Caco-2 (cell line): ENCODE measurements at regions not wholly inside any gene's neighbourhood (a gene's known extent, or its start where the extent isn't known, plus 50 kb on each side); places are given as distances from the start of the nearest gene placed in this dataset.

Experiments used
- BruUV-seq: library from RNA; stranded (reverse); fragments of 400-500 nt; replicated peaks from 2 replicates; lab custom pipeline; 2021; lab: Mats Ljungman, UMichigan
- CTCF ChIA-PET: fragments of 300-600 bp; sonication (Branson Sonifier 250); formaldehyde crosslinking; loops from one replicate; lab custom pipeline; 2022; ENCODE audit warnings: antibody characterized with exemption; lab: Charles Lee
- POLR2A ChIA-PET: fragments of 300-600 bp; sonication (Branson Sonifier 250); formaldehyde crosslinking; loops from one replicate; lab custom pipeline; 2022; ENCODE audit warnings: antibody characterized with exemption; lab: Charles Lee
- DNase-seq, 2 experiments: peaks; one replicate each; pipeline versions ENCODE4 v3.0.0 to v3.0.0-alpha.2; 2020 to 2022
- H3K27me3 ChIP-seq: replicated peaks from 2 replicates; pipeline ENCODE4 v1.6.0; 2011; ENCODE audit warnings: low read length; ENCODE audit not compliant: control insufficient read depth, insufficient read depth
- H3K36me3 ChIP-seq: 2 replicates; pipeline ENCODE4 v1.5.1; 2011; ENCODE audit warnings: low read length; ENCODE audit not compliant: control insufficient read depth, insufficient read depth
- H3K4me1 ChIP-seq: fragments of 250-450 bp; sonication (Bioruptor Pico); 2 replicates; pipeline ENCODE4 v1.5.1; 2020; ENCODE audit warnings: mild to moderate bottlenecking
- H3K4me3 ChIP-seq: 2 replicates; pipeline ENCODE4 v1.5.1; 2011; ENCODE audit warnings: low read depth, mild to moderate bottlenecking, control low read depth, low read length
- H3K9me3 ChIP-seq: fragments of 250-450 bp; sonication (Bioruptor Pico); 2 replicates; pipeline ENCODE4 v1.5.1; 2020; ENCODE audit warnings: mild to moderate bottlenecking, moderate library complexity
- H3K27ac Mint-ChIP-seq: one replicate; pipeline ENCODE4 v1.8.0; 2022; ENCODE audit warnings: mixed read lengths; ENCODE audit not compliant: unreplicated experiment
- H3K27me3 Mint-ChIP-seq: one replicate; pipeline ENCODE4 v1.8.0; 2022; ENCODE audit warnings: mixed read lengths; ENCODE audit not compliant: insufficient read depth, unreplicated experiment
- H3K36me3 Mint-ChIP-seq: one replicate; pipeline ENCODE4 v1.8.0; 2022; ENCODE audit warnings: mild to moderate bottlenecking, mixed read lengths; ENCODE audit not compliant: insufficient read depth, unreplicated experiment
- H3K4me1 Mint-ChIP-seq: one replicate; pipeline ENCODE4 v1.8.0; 2022; ENCODE audit warnings: low read depth, mixed read lengths; ENCODE audit not compliant: unreplicated experiment
- H3K4me3 Mint-ChIP-seq: one replicate; pipeline ENCODE4 v1.8.0; 2022; ENCODE audit warnings: mild to moderate bottlenecking, moderate library complexity, mixed read lengths; ENCODE audit not compliant: unreplicated experiment
- H3K9me3 Mint-ChIP-seq: one replicate; pipeline ENCODE4 v1.8.0; 2022; ENCODE audit warnings: mixed read lengths; ENCODE audit not compliant: unreplicated experiment
- intact Hi-C: fragments of 100-400 bp; cut with micrococcal nuclease; formaldehyde crosslinking; loops from one replicate; pipeline ENCODE4 v1.10.0; 2022; ENCODE audit not compliant: unreplicated experiment
- TF ChIP-seq, protein P1 (sequence below), 2 experiments: fragments of 200-600 bp in 1 of 2; IDR thresholded peaks; 1 replicate in 1 of 2; 2 replicates in 1 of 2; pipeline versions ENCODE4 v1.5.1 to v1.8.0; 2011 to 2022; ENCODE audit warnings: antibody characterized with exemption in 1 of 2, control low read depth in 1 of 2, inconsistent platforms in 1 of 2, low read depth in 1 of 2, low read length in 1 of 2, mild to moderate bottlenecking in 1 of 2, moderate library complexity in 1 of 2; ENCODE audit not compliant: insufficient read depth in 1 of 2, severe bottlenecking in 1 of 2, unreplicated experiment in 1 of 2

DNA sequence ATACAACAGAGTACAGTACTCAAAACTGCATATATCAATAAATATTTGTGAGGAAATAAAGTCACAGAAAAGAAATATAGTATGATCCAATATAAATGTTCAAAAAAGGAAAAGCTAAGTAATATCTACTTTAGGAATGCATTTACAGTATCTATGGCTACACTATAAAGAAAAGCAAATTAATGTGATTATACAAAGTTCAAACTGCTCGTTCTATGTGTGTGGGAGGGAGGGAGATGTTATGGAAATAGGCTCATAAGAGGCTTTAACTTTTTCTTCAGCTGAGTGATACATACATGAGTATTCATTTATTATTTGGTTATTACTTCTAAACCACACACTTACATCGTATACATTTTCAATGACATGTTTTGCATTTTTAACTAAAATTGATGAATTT, 377.7 kb upstream of the AGTR1 start:
- no peaks in the 10 kb centered on the region for H3K4me1 Mint-ChIP-seq
- no peaks in the 10 kb centered on the region for H3K36me3 ChIP-seq
- CTCF ChIA-PET = no interaction called here
- H3K27me3 Mint-ChIP-seq = peaks cover 6% of the 10 kb centered on the region
- no TSS peak for BruUV-seq
- intact Hi-C loops = no loop called here
- H3K9me3 Mint-ChIP-seq = no peaks in the 10 kb centered on the region
- POLR2A ChIA-PET = no interaction called here
- TF ChIP-seq, protein P1, sequence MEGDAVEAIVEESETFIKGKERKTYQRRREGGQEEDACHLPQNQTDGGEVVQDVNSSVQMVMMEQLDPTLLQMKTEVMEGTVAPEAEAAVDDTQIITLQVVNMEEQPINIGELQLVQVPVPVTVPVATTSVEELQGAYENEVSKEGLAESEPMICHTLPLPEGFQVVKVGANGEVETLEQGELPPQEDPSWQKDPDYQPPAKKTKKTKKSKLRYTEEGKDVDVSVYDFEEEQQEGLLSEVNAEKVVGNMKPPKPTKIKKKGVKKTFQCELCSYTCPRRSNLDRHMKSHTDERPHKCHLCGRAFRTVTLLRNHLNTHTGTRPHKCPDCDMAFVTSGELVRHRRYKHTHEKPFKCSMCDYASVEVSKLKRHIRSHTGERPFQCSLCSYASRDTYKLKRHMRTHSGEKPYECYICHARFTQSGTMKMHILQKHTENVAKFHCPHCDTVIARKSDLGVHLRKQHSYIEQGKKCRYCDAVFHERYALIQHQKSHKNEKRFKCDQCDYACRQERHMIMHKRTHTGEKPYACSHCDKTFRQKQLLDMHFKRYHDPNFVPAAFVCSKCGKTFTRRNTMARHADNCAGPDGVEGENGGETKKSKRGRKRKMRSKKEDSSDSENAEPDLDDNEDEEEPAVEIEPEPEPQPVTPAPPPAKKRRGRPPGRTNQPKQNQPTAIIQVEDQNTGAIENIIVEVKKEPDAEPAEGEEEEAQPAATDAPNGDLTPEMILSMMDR (IDR thresholded peaks at IDR 0.05; ENCODE audit: insufficient read depth in 1 of 2, low read depth in 1 of 2, low read length in 1 of 2, severe bottlenecking in 1 of 2, unreplicated experiment in 1 of 2) = no peak
- H3K27ac Mint-ChIP-seq = no peak overlapping the region
- H3K36me3 Mint-ChIP-seq = no peaks in the 10 kb centered on the region
- no peak overlapping the region for H3K4me3 ChIP-seq
- no peak for DNase-seq
- no peak overlapping the region for H3K4me3 Mint-ChIP-seq
- H3K9me3 ChIP-seq = no peaks in the 10 kb centered on the region
- no peaks in the 10 kb centered on the region for H3K27me3 ChIP-seq
- no peaks in the 10 kb centered on the region for H3K4me1 ChIP-seq

GRCh38 chr3:148329481-148330235, 368.0 kb upstream of the AGTR1 start:
- no peaks in the 10 kb centered on the region for H3K36me3 Mint-ChIP-seq
- Histone ChIP-seq H3K9me3 (no peaks in the 10 kb centered on the region), H3K4me1 (no peaks in the 10 kb centered on the region), H3K4me3 (no peak overlapping the region), H3K27me3 (no peaks in the 10 kb centered on the region), H3K36me3 (no peaks in the 10 kb centered on the region)
- TF ChIP-seq, protein P1 (IDR thresholded peaks at IDR 0.05; ENCODE audit: insufficient read depth in 1 of 2, low read depth in 1 of 2, low read length in 1 of 2, severe bottlenecking in 1 of 2, unreplicated experiment in 1 of 2) = no peak
- H3K4me3 Mint-ChIP-seq = no peak overlapping the region
- no peak for DNase-seq
- H3K4me1 Mint-ChIP-seq = peaks cover 8% of the 10 kb centered on the region
- ChIA-PET POLR2A (no interaction called here), CTCF (no interaction called here)
- no peak overlapping the region for H3K27ac Mint-ChIP-seq
- intact Hi-C loops = no loop called here
- H3K27me3 Mint-ChIP-seq = peaks cover 6% of the 10 kb centered on the region
- no TSS peak for BruUV-seq
- no peaks in the 10 kb centered on the region for H3K9me3 Mint-ChIP-seq

DNA sequence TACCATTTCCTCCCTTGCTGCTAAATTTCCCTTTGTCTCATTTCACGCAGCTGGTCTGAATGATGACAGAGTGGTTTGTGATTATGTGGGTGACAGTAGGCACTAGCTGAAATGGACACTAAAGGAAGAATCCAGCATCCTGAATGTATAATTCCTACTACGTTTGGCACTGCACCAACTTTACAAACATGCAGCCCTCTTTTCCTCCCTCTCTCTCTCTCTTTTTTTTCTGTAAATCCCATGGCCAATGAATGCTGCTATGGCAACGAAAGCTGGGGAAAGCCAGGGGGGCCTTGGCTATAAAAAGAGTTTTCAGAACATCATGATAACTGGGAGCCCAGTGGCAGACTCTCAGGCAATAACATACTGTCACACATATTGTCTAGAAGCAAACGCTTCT, 367.2 kb upstream of the AGTR1 start:
- H3K4me1 Mint-ChIP-seq = peaks cover 8% of the 10 kb centered on the region
- peaks cover 6% of the 10 kb centered on the region for H3K27me3 Mint-ChIP-seq
- ChIA-PET CTCF (no interaction called here), POLR2A (no interaction called here)
- H3K36me3 ChIP-seq = no peaks in the 10 kb centered on the region
- no peaks in the 10 kb centered on the region for H3K27me3 ChIP-seq
- H3K36me3 Mint-ChIP-seq = no peaks in the 10 kb centered on the region
- no peaks in the 10 kb centered on the region for H3K9me3 Mint-ChIP-seq
- no peak overlapping the region for H3K4me3 Mint-ChIP-seq
- H3K4me3 ChIP-seq = no peak overlapping the region
- H3K4me1 ChIP-seq = no peaks in the 10 kb centered on the region
- DNase-seq = no peak
- no TSS peak for BruUV-seq
- no peak overlapping the region for H3K27ac Mint-ChIP-seq
- TF ChIP-seq, protein P1 (IDR thresholded peaks at IDR 0.05; ENCODE audit: insufficient read depth in 1 of 2, low read depth in 1 of 2, low read length in 1 of 2, severe bottlenecking in 1 of 2, unreplicated experiment in 1 of 2) = no peak
- intact Hi-C loops = no loop called here
- no peaks in the 10 kb centered on the region for H3K9me3 ChIP-seq
